ENCODE measurements at regions not wholly inside any gene's neighbourhood (a gene's known extent, or its start where the extent isn't known, plus 50 kb on each side); places are given as distances from the start of the nearest gene placed in this dataset.

DNA sequence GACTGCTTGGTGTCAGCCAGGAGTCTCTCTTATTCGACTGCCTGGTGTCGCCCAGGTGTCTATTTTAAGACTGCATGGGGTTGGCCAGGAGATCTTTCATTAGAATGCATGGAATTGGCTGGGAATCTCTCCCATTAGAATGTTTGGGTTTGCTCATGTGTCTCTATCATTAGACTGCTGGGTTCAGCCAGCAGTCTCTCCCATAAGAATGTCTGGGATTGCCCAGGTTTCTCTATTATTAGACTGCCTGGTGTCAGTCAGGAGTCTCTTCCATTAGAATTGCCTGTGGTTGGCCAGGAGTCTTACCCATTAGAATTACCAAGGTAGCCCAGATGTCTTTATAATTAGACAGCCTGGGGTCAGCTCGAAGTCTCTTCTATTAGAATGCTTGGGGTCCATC lies 1496.0 kb downstream of the UQCRFS1 start:
- TF ChIP-seq, protein P1, sequence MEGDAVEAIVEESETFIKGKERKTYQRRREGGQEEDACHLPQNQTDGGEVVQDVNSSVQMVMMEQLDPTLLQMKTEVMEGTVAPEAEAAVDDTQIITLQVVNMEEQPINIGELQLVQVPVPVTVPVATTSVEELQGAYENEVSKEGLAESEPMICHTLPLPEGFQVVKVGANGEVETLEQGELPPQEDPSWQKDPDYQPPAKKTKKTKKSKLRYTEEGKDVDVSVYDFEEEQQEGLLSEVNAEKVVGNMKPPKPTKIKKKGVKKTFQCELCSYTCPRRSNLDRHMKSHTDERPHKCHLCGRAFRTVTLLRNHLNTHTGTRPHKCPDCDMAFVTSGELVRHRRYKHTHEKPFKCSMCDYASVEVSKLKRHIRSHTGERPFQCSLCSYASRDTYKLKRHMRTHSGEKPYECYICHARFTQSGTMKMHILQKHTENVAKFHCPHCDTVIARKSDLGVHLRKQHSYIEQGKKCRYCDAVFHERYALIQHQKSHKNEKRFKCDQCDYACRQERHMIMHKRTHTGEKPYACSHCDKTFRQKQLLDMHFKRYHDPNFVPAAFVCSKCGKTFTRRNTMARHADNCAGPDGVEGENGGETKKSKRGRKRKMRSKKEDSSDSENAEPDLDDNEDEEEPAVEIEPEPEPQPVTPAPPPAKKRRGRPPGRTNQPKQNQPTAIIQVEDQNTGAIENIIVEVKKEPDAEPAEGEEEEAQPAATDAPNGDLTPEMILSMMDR (IDR thresholded peaks at IDR 0.05), result no peak
- TF ChIP-seq POLR2A (IDR thresholded peaks at IDR 0.05), result no peak
